H1 (cell line): ENCODE measurements at regions not wholly inside any gene's neighbourhood (a gene's known extent, or its start where the extent isn't known, plus 50 kb on each side); places are given as distances from the start of the nearest gene placed in this dataset.

Source experiments
- CHD1 ChIP-seq: IDR thresholded peaks from 2 replicates; pipeline ENCODE4 v1.6.1; 2012; ENCODE audit warnings: low read depth, low read length, improper control_type of control experiment
- EZH2 ChIP-seq: fragments of 200-600 bp; sonication (generic); IDR thresholded peaks from 2 replicates; pipeline ENCODE4 v1.7.1; 2012; ENCODE audit warnings: low read depth, mild to moderate bottlenecking, moderate library complexity, low read length, inconsistent platforms; ENCODE audit not compliant: severe bottlenecking
- HDAC2 ChIP-seq, 2 experiments: fragments of 300-600 bp in 1 of 2; sonication (generic) in 1 of 2; IDR thresholded peaks; 2 replicates each; pipeline ENCODE4 v1.6.1; 2011 to 2012; ENCODE audit warnings: low read depth in 2 of 2, low read length in 2 of 2, mild to moderate bottlenecking in 2 of 2, moderate library complexity in 2 of 2, borderline replicate concordance in 1 of 2, inconsistent platforms in 1 of 2
- KDM1A ChIP-seq: fragments of 200-600, 300-600 bp; sonication (generic); IDR thresholded peaks from 2 replicates; pipeline ENCODE4 v1.7.1; 2016; ENCODE audit warnings: mild to moderate bottlenecking, low read length, borderline replicate concordance
- POLR2A ChIP-seq, 2 experiments: IDR thresholded peaks; 1 replicate in 1 of 2; 2 replicates in 1 of 2; pipeline ENCODE4 v1.6.1; 2011; ENCODE audit warnings: low read depth in 2 of 2, low read length in 2 of 2, mild to moderate bottlenecking in 2 of 2; ENCODE audit errors: control extremely low read depth in 1 of 2
- SIX5 ChIP-seq: IDR thresholded peaks from 2 replicates; pipeline ENCODE4 v1.6.1; 2011; ENCODE audit warnings: mild to moderate bottlenecking, low read depth, low read length
- SP1 ChIP-seq: IDR thresholded peaks from 2 replicates; pipeline ENCODE4 v1.6.1; 2011; ENCODE audit warnings: low read depth, low read length
- TAF1 ChIP-seq: IDR thresholded peaks from 2 replicates; pipeline ENCODE4 v1.6.1; 2011; ENCODE audit warnings: mild to moderate bottlenecking, low read depth, low read length
- TF ChIP-seq, protein P1 (sequence below), 3 experiments: IDR thresholded peaks; 1 replicate in 2 of 3; 2 replicates in 1 of 3; pipeline versions ENCODE4 v1.5.1 to v1.6.1; 2011; ENCODE audit warnings: low read length in 3 of 3, mild to moderate bottlenecking in 3 of 3, inconsistent platforms in 2 of 3, low read depth in 1 of 3, moderate library complexity in 1 of 3; ENCODE audit not compliant: insufficient read depth in 1 of 3; ENCODE audit errors: control extremely low read depth in 1 of 3
- TF ChIP-seq, protein P2 (sequence below): IDR thresholded peaks from 2 replicates; pipeline ENCODE4 v1.6.1; 2012; ENCODE audit warnings: low read length, inconsistent platforms

DNA sequence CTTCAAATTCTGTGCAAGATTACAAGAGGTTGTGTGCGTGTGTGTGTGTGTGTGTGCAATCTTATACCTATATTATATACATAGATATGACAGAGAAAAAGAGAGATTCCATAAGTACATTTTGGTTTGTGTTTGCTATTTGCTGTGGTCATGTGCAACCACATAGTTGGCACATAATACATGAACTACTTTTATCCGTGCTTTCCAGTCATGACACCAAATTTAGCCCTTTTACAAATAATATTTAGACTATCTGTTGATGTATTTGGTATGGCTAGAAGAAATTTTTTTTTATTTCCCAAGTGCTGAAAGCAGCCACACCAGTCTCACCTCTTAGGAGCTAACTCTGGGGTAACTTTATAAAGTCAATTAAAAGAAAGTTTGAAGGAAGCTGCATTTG, 63.5 kb upstream of the EGFR start:
- TF ChIP-seq POLR2A (IDR thresholded peaks at IDR 0.05; ENCODE audit: control extremely low read depth in 1 of 2, low read depth in 2 of 2, low read length in 2 of 2) (no peak), SP1 (no peak), KDM1A (no peak), SIX5 (no peak), EZH2 (no peak), HDAC2 (IDR thresholded peaks at IDR 0.05; ENCODE audit: borderline replicate concordance in 1 of 2, low read depth in 2 of 2, low read length in 2 of 2) (no peak), TAF1 (no peak), CHD1 (no peak)
- TF ChIP-seq, protein P1, sequence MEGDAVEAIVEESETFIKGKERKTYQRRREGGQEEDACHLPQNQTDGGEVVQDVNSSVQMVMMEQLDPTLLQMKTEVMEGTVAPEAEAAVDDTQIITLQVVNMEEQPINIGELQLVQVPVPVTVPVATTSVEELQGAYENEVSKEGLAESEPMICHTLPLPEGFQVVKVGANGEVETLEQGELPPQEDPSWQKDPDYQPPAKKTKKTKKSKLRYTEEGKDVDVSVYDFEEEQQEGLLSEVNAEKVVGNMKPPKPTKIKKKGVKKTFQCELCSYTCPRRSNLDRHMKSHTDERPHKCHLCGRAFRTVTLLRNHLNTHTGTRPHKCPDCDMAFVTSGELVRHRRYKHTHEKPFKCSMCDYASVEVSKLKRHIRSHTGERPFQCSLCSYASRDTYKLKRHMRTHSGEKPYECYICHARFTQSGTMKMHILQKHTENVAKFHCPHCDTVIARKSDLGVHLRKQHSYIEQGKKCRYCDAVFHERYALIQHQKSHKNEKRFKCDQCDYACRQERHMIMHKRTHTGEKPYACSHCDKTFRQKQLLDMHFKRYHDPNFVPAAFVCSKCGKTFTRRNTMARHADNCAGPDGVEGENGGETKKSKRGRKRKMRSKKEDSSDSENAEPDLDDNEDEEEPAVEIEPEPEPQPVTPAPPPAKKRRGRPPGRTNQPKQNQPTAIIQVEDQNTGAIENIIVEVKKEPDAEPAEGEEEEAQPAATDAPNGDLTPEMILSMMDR (IDR thresholded peaks at IDR 0.05; ENCODE audit: control extremely low read depth in 1 of 3, insufficient read depth in 1 of 3, low read depth in 1 of 3, low read length in 3 of 3): no peak
- TF ChIP-seq, protein P2, sequence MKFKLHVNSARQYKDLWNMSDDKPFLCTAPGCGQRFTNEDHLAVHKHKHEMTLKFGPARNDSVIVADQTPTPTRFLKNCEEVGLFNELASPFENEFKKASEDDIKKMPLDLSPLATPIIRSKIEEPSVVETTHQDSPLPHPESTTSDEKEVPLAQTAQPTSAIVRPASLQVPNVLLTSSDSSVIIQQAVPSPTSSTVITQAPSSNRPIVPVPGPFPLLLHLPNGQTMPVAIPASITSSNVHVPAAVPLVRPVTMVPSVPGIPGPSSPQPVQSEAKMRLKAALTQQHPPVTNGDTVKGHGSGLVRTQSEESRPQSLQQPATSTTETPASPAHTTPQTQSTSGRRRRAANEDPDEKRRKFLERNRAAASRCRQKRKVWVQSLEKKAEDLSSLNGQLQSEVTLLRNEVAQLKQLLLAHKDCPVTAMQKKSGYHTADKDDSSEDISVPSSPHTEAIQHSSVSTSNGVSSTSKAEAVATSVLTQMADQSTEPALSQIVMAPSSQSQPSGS: no peak
